LNCAP (cell line): ENCODE measurements at regions not wholly inside any gene's neighbourhood (a gene's known extent, or its start where the extent isn't known, plus 50 kb on each side); places are given as distances from the start of the nearest gene placed in this dataset.

Experiments
- CTCF ChIP-seq: fragments of 450-650 bp; IDR thresholded peaks from 2 replicates; pipeline ENCODE4 v1.5.1; 2017; ENCODE audit warnings: mild to moderate bottlenecking

- TF ChIP-seq CTCF, result no peak
Measured at GRCh38 chr5:90136952-90137528, 272.5 kb downstream of the CETN3 start.

GRCh38 chr5:90135779-90136378 is 273.7 kb downstream of the CETN3 start:
- TF ChIP-seq CTCF, result peak; percentile 88

GRCh38 chr5:90134892-90135291 is 274.7 kb downstream of the CETN3 start:
- no peak for TF ChIP-seq CTCF

- TF ChIP-seq CTCF, result no peak
Measured at GRCh38 chr5:90134381-90134780, 275.2 kb downstream of the CETN3 start.

GRCh38 chr5:90133941-90134340 is 275.6 kb downstream of the CETN3 start:
- TF ChIP-seq CTCF, result no peak

- TF ChIP-seq CTCF, result no peak
Measured at GRCh38 chr5:90131383-90132133, 278.0 kb downstream of the CETN3 start.

GRCh38 chr5:90128551-90128950 is 281.0 kb downstream of the CETN3 start:
- no peak for TF ChIP-seq CTCF
